ENCODE measurements at regions not wholly inside any gene's neighbourhood (a gene's known extent, or its start where the extent isn't known, plus 50 kb on each side); places are given as distances from the start of the nearest gene placed in this dataset.

- TF ChIP-seq E2F5 (CRISPR knock-in tag; IDR thresholded peaks at IDR 0.05) (no peak), KAT7 (CRISPR knock-in tag; IDR thresholded peaks at IDR 0.05; ENCODE audit: borderline replicate concordance) (no peak), ZNF232 (CRISPR knock-in tag; IDR thresholded peaks at IDR 0.05) (no peak)
- TF ChIP-seq, protein P1, sequence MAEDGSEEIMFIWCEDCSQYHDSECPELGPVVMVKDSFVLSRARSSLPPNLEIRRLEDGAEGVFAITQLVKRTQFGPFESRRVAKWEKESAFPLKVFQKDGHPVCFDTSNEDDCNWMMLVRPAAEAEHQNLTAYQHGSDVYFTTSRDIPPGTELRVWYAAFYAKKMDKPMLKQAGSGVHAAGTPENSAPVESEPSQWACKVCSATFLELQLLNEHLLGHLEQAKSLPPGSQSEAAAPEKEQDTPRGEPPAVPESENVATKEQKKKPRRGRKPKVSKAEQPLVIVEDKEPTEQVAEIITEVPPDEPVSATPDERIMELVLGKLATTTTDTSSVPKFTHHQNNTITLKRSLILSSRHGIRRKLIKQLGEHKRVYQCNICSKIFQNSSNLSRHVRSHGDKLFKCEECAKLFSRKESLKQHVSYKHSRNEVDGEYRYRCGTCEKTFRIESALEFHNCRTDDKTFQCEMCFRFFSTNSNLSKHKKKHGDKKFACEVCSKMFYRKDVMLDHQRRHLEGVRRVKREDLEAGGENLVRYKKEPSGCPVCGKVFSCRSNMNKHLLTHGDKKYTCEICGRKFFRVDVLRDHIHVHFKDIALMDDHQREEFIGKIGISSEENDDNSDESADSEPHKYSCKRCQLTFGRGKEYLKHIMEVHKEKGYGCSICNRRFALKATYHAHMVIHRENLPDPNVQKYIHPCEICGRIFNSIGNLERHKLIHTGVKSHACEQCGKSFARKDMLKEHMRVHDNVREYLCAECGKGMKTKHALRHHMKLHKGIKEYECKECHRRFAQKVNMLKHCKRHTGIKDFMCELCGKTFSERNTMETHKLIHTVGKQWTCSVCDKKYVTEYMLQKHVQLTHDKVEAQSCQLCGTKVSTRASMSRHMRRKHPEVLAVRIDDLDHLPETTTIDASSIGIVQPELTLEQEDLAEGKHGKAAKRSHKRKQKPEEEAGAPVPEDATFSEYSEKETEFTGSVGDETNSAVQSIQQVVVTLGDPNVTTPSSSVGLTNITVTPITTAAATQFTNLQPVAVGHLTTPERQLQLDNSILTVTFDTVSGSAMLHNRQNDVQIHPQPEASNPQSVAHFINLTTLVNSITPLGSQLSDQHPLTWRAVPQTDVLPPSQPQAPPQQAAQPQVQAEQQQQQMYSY (CRISPR knock-in tag; IDR thresholded peaks at IDR 0.05): no peak
These were observed 111.2 kb upstream of the KLHL29 start (continued) for GRCh38 chr2:23273786-23274185.

DNA sequence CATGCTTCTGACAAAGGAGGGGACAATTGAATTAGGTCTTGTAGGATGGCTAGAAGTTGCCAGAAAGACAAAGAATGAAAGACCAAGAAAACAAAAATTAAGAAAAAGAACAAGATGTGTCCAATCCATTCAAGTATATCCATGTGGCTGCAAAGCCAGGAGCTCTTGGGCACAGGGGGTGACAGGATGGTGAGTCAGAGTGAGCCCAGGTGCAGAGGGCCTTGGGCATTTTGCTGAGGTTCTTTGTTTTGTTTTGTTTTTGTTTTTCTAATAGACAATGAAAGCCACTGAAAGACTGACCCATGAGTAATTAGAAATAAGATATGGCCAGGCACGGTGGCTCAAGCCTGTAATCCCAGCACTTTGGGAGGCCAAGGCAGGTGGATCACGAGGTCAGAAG is 104.6 kb upstream of the KLHL29 start:
- H3K27me3 Mint-ChIP-seq (ENCODE audit: low read depth): no peaks in the 10 kb centered on the region; the same call in none of the 2 replicates
- H3K4me3 Mint-ChIP-seq: no peak overlapping the region
- TF ChIP-seq, protein P2, sequence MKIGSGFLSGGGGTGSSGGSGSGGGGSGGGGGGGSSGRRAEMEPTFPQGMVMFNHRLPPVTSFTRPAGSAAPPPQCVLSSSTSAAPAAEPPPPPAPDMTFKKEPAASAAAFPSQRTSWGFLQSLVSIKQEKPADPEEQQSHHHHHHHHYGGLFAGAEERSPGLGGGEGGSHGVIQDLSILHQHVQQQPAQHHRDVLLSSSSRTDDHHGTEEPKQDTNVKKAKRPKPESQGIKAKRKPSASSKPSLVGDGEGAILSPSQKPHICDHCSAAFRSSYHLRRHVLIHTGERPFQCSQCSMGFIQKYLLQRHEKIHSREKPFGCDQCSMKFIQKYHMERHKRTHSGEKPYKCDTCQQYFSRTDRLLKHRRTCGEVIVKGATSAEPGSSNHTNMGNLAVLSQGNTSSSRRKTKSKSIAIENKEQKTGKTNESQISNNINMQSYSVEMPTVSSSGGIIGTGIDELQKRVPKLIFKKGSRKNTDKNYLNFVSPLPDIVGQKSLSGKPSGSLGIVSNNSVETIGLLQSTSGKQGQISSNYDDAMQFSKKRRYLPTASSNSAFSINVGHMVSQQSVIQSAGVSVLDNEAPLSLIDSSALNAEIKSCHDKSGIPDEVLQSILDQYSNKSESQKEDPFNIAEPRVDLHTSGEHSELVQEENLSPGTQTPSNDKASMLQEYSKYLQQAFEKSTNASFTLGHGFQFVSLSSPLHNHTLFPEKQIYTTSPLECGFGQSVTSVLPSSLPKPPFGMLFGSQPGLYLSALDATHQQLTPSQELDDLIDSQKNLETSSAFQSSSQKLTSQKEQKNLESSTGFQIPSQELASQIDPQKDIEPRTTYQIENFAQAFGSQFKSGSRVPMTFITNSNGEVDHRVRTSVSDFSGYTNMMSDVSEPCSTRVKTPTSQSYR (CRISPR knock-in tag; IDR thresholded peaks at IDR 0.05): no peak
- TF ChIP-seq IRF1 (CRISPR knock-in tag; IDR thresholded peaks at IDR 0.05) (no peak), JUN (CRISPR knock-in tag; IDR thresholded peaks at IDR 0.05) (no peak), STAT6 (CRISPR knock-in tag; conservative IDR thresholded peaks at IDR 0.05; ENCODE audit: low read depth) (no peak), ZNF138 (CRISPR knock-in tag; conservative IDR thresholded peaks at IDR 0.05) (no peak), AR (CRISPR knock-in tag; IDR thresholded peaks at IDR 0.05) (no peak), CREB1 (CRISPR knock-in tag; IDR thresholded peaks at IDR 0.05) (no peak), ZNF219 (CRISPR knock-in tag; IDR thresholded peaks at IDR 0.05; ENCODE audit: borderline replicate concordance) (no peak), CBFB (CRISPR knock-in tag; IDR thresholded peaks at IDR 0.05; ENCODE audit: low read depth) (no peak)
- TF ChIP-seq, protein P3, sequence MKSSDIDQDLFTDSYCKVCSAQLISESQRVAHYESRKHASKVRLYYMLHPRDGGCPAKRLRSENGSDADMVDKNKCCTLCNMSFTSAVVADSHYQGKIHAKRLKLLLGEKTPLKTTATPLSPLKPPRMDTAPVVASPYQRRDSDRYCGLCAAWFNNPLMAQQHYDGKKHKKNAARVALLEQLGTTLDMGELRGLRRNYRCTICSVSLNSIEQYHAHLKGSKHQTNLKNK (CRISPR knock-in tag; IDR thresholded peaks at IDR 0.05): no peak
- ATAC-seq: no peak
- no peak for DNase-seq (ENCODE audit: low spot score)
- POLR2A ChIA-PET: no interaction called here
- CTCF ChIA-PET: interaction anchor here (1.1 to 1.3 kb wide), 2 partner anchors 53 to 344 kb away, joined by 3 read pairs; no protein-coding TSS in a partner anchor
- H3K4me1 Mint-ChIP-seq: peaks cover 10% of the 10 kb centered on the region
- H3K9me3 Mint-ChIP-seq: peaks cover 8% of the 10 kb centered on the region
- no peak overlapping the region for H3K27ac Mint-ChIP-seq
- H3K36me3 Mint-ChIP-seq: no peaks in the 10 kb centered on the region

All from WTC11 (cell line).